HG03469 (cell line): ENCODE measurements at regions not wholly inside any gene's neighbourhood (a gene's known extent, or its start where the extent isn't known, plus 50 kb on each side); places are given as distances from the start of the nearest gene placed in this dataset.
"Not testable (repeated sequence)": the region's sequence is repeated elsewhere in the genome, so short reads cannot be mapped to it uniquely, and the experiment has no call there.

Source experiments
- ATAC-seq: cut with Tn5 transposase; IDR thresholded peaks from one replicate; pipeline ENCODE4 v1.9.1; 2021; ENCODE audit warnings: mild to moderate bottlenecking, moderate library complexity, moderate number of reproducible peaks; ENCODE audit not compliant: unreplicated experiment

DNA sequence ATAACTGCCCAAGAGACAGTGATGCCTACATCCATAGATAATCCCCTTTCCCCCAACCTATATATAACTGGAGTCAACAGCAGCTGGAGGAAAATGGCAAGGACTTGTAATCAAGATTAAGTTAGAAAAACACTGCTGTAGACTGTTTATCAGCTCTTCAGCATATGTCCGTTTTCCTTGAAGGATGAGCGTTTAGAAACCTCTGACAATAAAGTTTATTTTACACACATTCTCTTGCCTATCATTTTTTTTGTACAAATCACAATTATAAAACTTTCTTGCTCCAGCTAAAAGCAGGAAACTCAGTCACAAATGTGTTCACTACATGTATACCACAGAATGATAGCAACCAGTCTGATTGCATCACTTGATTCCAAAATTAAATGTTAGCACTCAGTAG lies 50.8 kb downstream of the PPIAL4G start:
- not testable (repeated sequence) for ATAC-seq

DNA sequence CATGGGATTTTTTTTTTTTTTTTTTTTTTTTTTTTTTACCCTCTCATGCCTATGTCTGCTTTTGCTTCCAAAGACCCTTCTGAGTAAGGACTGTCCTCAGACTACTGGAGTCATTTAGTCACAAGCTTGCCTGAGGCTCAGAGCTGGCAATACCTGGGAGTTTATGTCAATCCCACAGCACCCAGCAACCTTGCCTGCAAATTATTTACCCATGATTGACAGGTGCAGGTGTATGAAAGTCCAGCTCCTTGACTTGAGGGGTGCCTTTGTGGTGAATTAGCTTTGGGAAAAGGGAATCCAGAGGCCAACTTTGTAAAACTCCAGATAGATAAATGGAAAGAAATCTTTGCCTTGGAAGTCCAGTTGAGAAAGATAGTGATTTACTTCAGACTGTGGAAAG lies 53.2 kb downstream of the PPIAL4G start:
- ATAC-seq = not testable (repeated sequence)

DNA sequence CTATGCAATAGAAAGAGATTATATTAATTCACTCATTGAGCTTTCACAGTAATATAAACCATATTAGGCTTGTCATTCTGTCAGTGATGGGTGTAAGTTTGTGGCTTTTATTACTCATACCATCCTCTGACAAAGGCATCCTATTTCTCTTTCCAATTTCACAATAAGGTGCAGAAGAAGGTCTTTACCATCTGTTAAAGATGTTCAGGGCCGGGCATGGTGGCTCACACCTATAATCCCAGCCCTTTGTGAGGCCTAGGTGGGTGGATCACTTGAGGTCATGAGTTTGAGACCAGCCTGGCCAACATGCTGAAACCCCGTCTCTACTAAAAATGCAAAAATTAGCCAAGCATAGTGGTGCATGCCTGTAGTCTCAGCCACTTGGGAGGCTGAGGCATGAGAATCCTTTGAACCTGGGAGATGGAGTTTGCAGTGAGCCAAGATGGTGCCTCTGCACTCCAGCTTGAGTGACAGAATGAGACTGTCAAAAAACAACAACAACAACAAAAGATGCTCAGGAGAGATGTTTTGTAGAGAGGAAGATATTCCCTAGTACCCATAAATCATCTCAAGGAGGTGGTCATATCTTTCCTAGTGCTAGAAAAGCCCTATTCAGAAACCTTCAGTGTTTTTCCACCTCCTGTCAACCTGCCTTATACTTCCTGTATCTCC lies 56.0 kb downstream of the PPIAL4G start:
- ATAC-seq = not testable (repeated sequence)

DNA sequence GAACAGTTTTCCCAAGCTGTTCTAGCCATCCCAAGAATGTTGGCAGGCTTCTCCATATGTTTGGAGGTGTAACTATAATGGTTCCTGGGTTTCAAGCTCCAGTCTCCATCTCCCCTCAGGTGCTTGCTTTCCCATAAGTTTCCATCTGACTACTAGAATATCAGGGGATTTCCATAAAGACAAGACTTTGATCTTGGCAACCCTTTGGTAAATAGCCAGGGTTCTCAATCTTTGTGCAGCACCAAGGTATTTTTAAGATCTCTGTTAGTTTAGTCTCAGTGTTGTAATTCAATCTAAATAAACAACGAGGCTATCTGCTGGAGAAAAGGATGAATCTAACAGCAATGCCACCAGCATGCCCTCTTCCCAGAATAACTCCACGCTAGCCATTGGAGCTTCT lies 56.7 kb downstream of the PPIAL4G start:
- ATAC-seq = not testable (repeated sequence)

DNA sequence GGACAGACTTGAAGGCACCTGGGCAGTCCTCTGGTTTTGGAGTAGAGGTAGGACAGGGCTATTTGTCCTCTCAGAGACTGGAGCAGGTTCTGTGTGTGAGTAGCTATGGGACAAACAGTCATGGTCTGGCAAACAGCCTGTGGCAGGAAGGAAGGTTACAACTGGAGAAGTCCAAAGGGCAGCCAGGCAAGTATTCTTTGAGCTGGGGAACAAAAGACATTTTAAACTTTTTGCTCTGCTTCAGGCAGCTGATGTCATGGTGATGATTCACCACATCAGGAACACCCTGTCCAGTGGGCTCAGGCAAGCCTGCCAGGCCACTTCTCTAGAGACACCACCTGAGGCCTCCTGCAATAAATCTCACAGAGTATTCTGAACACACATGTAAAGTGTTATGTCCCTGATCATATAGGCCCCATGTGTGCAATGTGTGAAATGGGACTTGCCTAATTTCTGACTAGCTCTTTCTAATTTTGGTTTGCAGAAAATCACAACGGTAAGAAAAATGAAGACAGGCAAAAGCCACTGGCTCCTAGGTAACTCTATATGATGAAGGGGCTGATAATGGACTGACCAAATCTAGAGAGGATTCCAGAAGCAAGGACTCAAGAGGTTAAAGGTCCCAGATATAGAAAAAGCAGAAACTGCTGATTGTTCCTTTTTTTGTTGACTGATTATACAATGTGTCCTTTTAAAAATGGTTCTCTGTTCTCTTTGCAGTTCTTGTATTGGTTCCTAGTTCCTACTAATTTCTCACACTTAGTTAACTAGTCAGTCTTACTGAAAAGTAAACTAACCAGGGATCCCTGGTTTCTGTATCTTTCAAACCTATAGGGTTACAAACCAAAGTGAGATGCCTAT lies 58.7 kb downstream of the PPIAL4G start:
- not testable (repeated sequence) for ATAC-seq

GRCh38 chr1:148422921-148423320 lies 60.2 kb downstream of the PPIAL4G start:
- ATAC-seq = not testable (repeated sequence)

DNA sequence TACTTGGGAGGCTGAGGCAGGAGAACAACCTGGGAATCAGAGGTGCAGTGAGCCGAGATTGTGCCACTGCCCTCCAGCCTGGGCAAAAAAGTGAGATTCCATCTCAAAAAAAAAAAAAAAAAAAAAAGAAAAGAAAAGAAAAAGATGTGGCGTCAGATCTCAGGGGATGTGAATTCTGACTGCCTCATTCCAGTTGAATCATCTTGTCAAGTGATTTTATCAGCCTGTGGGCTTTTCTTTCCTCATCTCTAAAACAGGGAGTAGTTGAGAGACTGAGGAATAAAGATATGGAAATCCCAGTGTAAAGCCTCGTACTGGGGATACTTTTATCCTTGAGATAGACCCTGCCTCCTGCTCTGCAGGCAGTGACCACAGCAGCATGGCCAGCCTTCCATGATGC lies 65.9 kb downstream of the PPIAL4G start:
- ATAC-seq = not testable (repeated sequence)

DNA sequence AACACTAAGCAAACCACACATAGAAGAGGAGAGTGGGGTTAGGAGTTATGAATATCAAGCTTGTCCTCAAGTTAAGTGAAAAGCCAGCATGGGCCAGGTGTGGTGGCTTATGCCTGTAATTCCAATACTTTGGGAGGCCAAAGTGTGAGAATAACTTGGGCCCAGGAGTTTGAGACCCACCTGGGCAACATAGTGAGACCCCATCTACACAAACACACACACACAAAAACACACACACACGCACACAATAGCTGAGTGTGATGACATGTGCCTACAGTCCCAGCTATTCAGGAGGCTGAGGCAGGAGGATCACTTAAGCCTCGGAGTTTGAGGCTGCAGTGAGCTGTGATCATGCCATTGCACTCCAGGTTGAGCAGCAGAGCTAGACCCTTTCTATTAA lies 69.7 kb downstream of the PPIAL4G start:
- not testable (repeated sequence) for ATAC-seq

DNA sequence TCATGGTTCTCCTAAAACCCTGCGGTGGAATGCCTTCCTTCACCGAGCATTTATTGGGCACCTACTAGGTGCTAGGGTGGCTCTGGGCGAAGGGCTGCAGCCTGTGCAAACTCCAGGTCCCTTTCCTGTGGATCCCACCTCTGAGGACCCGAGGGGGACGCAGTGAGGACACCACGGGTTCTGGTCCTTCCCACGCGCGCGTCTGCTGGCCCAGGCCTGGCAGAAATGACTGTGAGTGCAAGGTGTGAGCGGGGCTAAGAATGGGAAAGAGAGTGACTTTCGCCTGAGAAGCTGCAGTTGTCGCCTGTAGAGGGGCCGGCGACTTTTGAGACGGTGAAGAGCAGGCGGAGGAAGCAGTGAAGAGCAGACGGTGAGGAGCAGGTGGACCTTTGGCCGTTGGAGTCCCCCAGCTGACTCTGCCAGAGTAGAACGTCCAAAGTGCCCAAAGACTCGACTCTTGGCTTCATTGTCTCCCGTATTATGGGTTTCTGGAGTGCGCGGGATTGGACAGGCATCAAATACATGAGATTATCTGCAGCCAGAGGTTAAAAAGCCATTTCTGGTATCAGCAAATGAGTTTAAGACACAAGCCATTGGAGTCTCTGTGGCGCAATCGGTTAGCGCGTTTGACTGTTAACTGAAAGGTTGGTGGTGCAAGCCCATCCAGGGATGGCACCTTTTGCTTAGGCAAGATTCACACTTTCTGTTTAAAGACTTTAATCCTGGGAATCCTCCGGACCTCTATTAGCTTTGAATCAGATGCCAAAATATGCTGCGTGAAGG lies 78.1 kb downstream of the PPIAL4G start:
- ATAC-seq = not testable (repeated sequence)

- ATAC-seq = not testable (repeated sequence)
Observed at GRCh38 chr1:148403925-148404324, 79.2 kb downstream of the PPIAL4G start.

DNA sequence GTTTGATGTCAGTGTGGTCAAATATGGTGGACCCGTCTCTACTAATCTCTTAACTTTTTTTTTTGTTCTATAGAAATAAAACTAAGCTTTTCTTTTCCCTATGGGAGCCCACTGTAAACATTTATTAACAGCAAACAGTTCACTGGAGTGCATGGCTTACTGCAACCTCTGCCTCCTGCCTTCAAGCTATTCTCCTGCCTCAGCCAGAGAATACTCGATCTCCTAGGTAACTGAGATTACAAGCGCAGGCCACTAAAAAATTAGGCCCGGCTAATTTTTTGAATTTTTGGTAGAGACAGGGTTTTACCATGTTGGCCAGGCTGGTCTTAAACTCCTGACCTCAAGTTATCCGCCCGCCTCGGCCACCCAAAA lies 80.0 kb downstream of the PPIAL4G start:
- ATAC-seq = not testable (repeated sequence)

- peak; percentile 75 for ATAC-seq
Observed at GRCh38 chr1:148402152-148403084, 80.7 kb downstream of the PPIAL4G start.

DNA sequence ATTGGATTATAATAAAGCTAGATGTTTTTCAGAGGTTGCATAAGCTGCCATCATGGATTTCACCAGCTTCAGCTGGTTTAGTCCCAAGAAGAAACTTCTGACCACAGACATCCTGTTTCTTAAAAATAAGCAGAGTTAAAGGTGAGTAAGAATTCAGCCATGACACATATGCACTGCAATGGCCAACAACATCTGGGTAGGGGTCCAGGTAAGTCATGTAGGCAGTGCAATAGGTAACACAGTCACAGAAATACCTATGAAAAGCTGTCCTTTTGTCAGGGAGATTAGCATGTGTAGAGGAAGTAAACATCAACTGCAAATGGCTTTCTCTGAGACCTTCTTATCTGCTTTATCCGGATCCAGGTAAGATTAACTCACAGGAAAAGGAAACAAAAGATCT lies 85.6 kb downstream of the PPIAL4G start:
- not testable (repeated sequence) for ATAC-seq

- not testable (repeated sequence) for ATAC-seq
Observed at GRCh38 chr1:148392505-148392904, 90.6 kb downstream of the PPIAL4G start.

DNA sequence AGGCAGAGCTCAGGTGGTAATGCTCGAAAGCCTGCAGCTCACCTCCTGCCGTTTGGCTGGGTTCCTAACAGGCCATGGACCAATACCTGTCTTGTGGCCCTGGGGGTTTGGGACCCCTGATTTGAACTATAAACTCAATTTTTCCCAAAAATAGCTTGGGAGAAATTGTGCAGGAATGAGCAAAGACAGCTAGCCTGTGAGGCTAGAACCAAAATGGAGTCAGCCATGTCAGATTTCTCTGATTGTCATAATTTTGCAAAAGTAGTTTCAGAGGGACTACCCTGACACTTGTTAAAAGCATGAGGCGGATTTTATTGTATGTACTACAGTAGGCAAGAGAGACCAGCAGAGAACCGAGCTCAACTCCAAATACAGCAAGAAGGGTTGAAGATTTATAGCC lies 91.8 kb downstream of the PPIAL4G start:
- not testable (repeated sequence) for ATAC-seq

- ATAC-seq = no peak
Observed at GRCh38 chr1:148389027-148389339, 94.1 kb downstream of the PPIAL4G start.

DNA sequence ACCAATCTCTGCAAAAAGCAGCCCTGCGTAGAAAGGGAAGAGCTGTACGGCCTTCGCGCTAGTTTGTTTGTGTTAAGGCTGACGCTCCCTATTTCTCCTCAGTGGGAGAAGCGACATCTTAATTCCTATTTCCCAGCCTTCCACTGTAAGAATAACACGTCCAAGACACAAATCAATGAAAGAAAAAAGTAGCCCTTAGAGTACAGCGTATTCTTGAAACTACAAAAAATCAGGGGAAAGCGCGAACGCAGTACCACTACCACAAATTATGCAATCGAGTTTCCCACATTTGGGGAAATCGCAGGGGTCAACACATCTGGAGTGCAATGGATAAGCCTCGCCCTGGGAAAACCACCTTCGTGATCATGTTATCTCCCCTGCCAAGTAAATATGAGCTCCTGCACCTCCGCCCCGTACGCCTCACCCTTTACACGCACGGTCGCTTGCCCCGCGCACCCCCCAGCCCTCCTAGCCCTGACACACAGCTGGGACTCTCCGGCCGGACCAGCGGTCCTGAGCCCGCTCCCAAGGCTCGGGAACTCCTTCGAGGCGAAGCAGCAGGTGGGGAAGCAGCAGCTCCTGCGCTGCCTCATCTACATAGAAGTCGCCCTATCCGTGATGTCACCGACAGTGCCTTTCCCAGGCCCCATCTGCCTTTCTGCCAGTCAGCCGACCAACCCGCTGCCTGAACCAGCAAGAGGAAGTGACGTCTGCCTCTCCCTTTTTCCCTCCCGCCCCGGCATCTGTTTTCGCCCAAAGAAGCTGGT lies 94.7 kb downstream of the PPIAL4G start:
- ATAC-seq = no peak

DNA sequence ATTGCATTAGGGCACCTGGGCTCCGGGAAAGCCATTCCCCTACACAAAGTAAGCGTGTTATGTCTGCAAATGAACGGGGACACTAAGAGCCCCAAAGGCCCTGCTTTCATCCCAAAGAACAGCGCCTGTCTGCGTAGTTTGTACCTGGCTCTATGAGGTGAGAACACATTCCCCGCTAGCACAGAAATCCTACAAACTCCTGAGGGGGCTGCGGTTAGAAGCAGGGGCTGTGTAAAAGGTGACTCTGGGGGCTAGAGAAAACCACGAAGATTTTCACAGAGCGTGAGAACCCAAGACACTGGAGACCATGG lies 95.2 kb downstream of the PPIAL4G start:
- not testable (repeated sequence) for ATAC-seq

GRCh38 chr1:148387122-148387948 lies 95.8 kb downstream of the PPIAL4G start:
- ATAC-seq = not testable (repeated sequence)
